Smooth muscle cell (in vitro differentiated cells): ENCODE measurements at regions not wholly inside any gene's neighbourhood (a gene's known extent, or its start where the extent isn't known, plus 50 kb on each side); places are given as distances from the start of the nearest gene placed in this dataset.

Experiments used
- DNase-seq: peaks from one replicate; lab custom pipeline; 2025; ENCODE audit not compliant: unreplicated experiment; lab: John Stamatoyannopoulos, UW
- H2AFZ ChIP-seq: fragments of 200-600 bp; sonication (generic); 2 replicates; pipeline ENCODE4 v1.6.0; 2016; ENCODE audit warnings: antibody characterized with exemption, low read depth, mild to moderate bottlenecking
- H3F3A ChIP-seq: fragments of 200-600 bp; sonication (generic); 2 replicates; pipeline ENCODE4 v1.6.0; 2017; ENCODE audit warnings: antibody characterized with exemption, low read depth
- H3K27ac ChIP-seq: fragments of 200-600 bp; sonication (generic); 2 replicates; pipeline ENCODE4 v1.5.1; 2016; ENCODE audit warnings: low read depth, mild to moderate bottlenecking
- H3K27me3 ChIP-seq: fragments of 200-600 bp; sonication (generic); 2 replicates; pipeline ENCODE4 v1.6.1; 2016; ENCODE audit warnings: low read depth, mild to moderate bottlenecking
- H3K36me3 ChIP-seq: fragments of 200-600 bp; sonication (generic); 2 replicates; pipeline ENCODE4 v1.5.1; 2016; ENCODE audit warnings: low read depth
- H3K4me1 ChIP-seq: fragments of 200-600 bp; sonication (generic); 2 replicates; pipeline ENCODE4 v1.5.1; 2016; ENCODE audit warnings: low read depth
- H3K4me2 ChIP-seq: fragments of 200-600 bp; sonication (generic); 2 replicates; pipeline ENCODE4 v1.6.0; 2016; ENCODE audit warnings: mild to moderate bottlenecking
- H3K4me3 ChIP-seq: fragments of 200-600 bp; sonication (generic); 2 replicates; pipeline ENCODE4 v1.5.1; 2016; ENCODE audit warnings: mild to moderate bottlenecking
- H3K79me2 ChIP-seq: fragments of 200-600 bp; sonication (generic); 2 replicates; pipeline ENCODE4 v1.6.0; 2016; ENCODE audit warnings: low read depth, mild to moderate bottlenecking
- H3K9ac ChIP-seq: fragments of 200-600 bp; sonication (generic); 2 replicates; pipeline ENCODE4 v1.6.0; 2016; ENCODE audit warnings: low read depth
- H3K9me3 ChIP-seq: fragments of 200-600 bp; sonication (generic); replicated peaks from 2 replicates; pipeline ENCODE4 v1.5.1; 2016; ENCODE audit warnings: low read depth
- H4K20me1 ChIP-seq: fragments of 200-600 bp; sonication (generic); 2 replicates; pipeline ENCODE4 v1.6.0; 2016; ENCODE audit warnings: low read depth
- WGBS: methylation state at CpG from one replicate; pipeline ENCODE4 v1.1.7; 2016; ENCODE audit warnings: low lambda C conversion rate; 5-methylcytosine and 5-hydroxymethylcytosine counted together
- TF ChIP-seq, protein P1 (sequence below): fragments of 200-600 bp; sonication (generic); IDR thresholded peaks from 2 replicates; pipeline ENCODE4 v1.5.1; 2017; ENCODE audit warnings: borderline replicate concordance, mild to moderate bottlenecking, antibody characterized with exemption; ENCODE audit not compliant: insufficient read depth, poor library complexity, severe bottlenecking

- no peak for DNase-seq
- Histone ChIP-seq H3F3A (no peaks in the 10 kb centered on the region), H3K4me3 (no peak overlapping the region), H3K9me3 (no peaks in the 10 kb centered on the region), H3K79me2 (no peaks in the 10 kb centered on the region), H3K27me3 (no peaks in the 10 kb centered on the region), H3K36me3 (no peaks in the 10 kb centered on the region), H2AFZ (no peak overlapping the region), H3K27ac (no peak overlapping the region), H3K4me1 (no peaks in the 10 kb centered on the region), H4K20me1 (no peaks in the 10 kb centered on the region), H3K4me2 (no peak overlapping the region), H3K9ac (no peak overlapping the region)
- 89% methylated on average over 3 of the region's 3 CpGs for WGBS
- TF ChIP-seq, protein P1, sequence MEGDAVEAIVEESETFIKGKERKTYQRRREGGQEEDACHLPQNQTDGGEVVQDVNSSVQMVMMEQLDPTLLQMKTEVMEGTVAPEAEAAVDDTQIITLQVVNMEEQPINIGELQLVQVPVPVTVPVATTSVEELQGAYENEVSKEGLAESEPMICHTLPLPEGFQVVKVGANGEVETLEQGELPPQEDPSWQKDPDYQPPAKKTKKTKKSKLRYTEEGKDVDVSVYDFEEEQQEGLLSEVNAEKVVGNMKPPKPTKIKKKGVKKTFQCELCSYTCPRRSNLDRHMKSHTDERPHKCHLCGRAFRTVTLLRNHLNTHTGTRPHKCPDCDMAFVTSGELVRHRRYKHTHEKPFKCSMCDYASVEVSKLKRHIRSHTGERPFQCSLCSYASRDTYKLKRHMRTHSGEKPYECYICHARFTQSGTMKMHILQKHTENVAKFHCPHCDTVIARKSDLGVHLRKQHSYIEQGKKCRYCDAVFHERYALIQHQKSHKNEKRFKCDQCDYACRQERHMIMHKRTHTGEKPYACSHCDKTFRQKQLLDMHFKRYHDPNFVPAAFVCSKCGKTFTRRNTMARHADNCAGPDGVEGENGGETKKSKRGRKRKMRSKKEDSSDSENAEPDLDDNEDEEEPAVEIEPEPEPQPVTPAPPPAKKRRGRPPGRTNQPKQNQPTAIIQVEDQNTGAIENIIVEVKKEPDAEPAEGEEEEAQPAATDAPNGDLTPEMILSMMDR, result no peak
Observed at GRCh38 chr7:109407756-109408155, 838.1 kb downstream of the DNAJB9 start.

DNA sequence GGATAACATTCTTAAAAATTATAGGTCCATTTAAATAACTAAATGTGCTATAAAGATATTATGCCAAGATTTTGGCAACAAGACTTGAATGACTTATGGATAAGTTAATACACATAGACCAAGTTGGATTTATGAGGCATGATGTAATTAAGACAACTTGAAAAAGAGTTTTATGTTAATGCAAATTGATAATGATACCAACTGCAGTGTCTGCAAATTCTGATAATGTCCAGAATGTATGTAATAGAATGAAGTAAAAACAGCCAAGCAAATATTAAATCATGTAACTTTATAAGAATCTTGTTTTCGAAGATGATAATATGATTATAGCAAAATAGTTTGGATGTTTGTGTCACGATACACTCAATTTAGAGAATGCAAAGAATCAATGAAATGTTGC lies 868.3 kb downstream of the DNAJB9 start:
- Histone ChIP-seq H3K9ac (no peak overlapping the region), H2AFZ (no peak overlapping the region), H4K20me1 (no peaks in the 10 kb centered on the region), H3K4me2 (no peak overlapping the region), H3K4me1 (no peaks in the 10 kb centered on the region), H3K4me3 (no peak overlapping the region), H3K27ac (no peak overlapping the region), H3K36me3 (no peaks in the 10 kb centered on the region), H3K79me2 (no peaks in the 10 kb centered on the region), H3K27me3 (no peaks in the 10 kb centered on the region), H3F3A (no peaks in the 10 kb centered on the region), H3K9me3 (no peaks in the 10 kb centered on the region)
- TF ChIP-seq, protein P1, result no peak
- WGBS, result 83% methylated on average over 2 of the region's 2 CpGs
- DNase-seq, result no peak

GRCh38 chr7:109449760-109450159 lies 880.1 kb downstream of the DNAJB9 start:
- H3F3A ChIP-seq, result no peaks in the 10 kb centered on the region
- no peak for DNase-seq
- H3K4me3 ChIP-seq, result no peak overlapping the region
- peaks cover 3% of the 10 kb centered on the region for H3K9me3 ChIP-seq
- H4K20me1 ChIP-seq, result no peaks in the 10 kb centered on the region
- TF ChIP-seq, protein P1, result no peak
- H3K79me2 ChIP-seq, result no peaks in the 10 kb centered on the region
- H3K27ac ChIP-seq, result no peak overlapping the region
- WGBS, result 75% methylated on average over 1 of the region's 1 CpG
- no peaks in the 10 kb centered on the region for H3K36me3 ChIP-seq
- no peak overlapping the region for H2AFZ ChIP-seq
- no peak overlapping the region for H3K9ac ChIP-seq
- H3K4me2 ChIP-seq, result no peak overlapping the region
- H3K27me3 ChIP-seq, result no peaks in the 10 kb centered on the region
- H3K4me1 ChIP-seq, result no peaks in the 10 kb centered on the region

DNA sequence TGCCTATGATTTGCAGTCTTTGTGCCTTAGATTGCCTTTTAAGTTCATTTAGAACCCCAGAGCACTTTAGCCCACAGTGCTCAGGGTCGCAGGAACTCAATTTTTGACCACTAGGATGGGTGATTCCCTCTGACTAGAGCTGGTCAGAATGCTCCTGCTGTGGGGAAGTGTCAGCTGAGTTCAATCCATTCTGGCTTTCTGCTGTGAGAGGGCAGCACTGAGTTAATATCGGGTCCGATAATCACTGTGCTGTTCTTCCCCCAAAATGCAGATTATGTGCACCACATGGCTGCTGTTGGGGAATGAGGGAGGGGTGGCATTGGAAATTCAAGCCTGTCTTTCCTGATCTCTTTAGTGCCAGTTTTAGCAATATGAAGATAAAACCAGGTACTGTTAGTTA lies 886.4 kb downstream of the DNAJB9 start:
- Histone ChIP-seq H3K27ac (no peak overlapping the region), H2AFZ (no peak overlapping the region), H4K20me1 (no peaks in the 10 kb centered on the region), H3K4me2 (no peak overlapping the region), H3K79me2 (no peaks in the 10 kb centered on the region), H3K4me1 (no peaks in the 10 kb centered on the region), H3K27me3 (no peaks in the 10 kb centered on the region), H3K36me3 (no peaks in the 10 kb centered on the region), H3K9me3 (peaks cover 3% of the 10 kb centered on the region), H3K4me3 (no peak overlapping the region), H3K9ac (no peak overlapping the region), H3F3A (no peaks in the 10 kb centered on the region)
- TF ChIP-seq, protein P1, result no peak
- WGBS, result 80% methylated on average over 3 of the region's 3 CpGs
- DNase-seq, result no peak
